ENCODE measurements at regions not wholly inside any gene's neighbourhood (a gene's known extent, or its start where the extent isn't known, plus 50 kb on each side); places are given as distances from the start of the nearest gene placed in this dataset.

DNA sequence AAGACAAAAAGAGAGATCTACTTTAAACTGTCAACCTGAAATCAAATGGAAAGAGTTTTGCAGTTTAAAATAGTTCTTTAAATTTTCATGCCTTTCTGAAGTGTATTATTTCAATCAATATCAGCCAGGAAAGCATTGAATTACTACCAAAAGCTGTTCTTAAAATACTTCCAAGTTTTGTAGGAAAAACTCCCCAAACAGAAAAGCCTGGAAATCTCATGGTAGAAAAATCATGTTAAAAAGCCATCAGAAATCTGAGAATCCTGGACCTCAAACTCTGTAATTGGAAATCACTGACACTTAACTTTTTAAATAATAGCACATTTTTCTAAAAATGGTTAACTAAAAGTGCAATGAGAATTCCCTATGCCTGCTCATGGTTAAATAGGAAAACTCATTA, 63.3 kb upstream of the CNTNAP4 start:
- no peak overlapping the region for H3K4me3 ChIP-seq (ENCODE audit: low read depth, low read length)
- no peak for TF ChIP-seq CTCF (IDR thresholded peaks at IDR 0.05; ENCODE audit: low read depth, low read length, missing control alignments)
- no peaks in the 10 kb centered on the region for H3K27me3 ChIP-seq (replicated peaks)
- no peak for DNase-seq
- H3K27ac ChIP-seq: no peak overlapping the region
- in situ Hi-C loops (cut with HindIII; ENCODE audit: low pct_ligation_motif_present, low sequenced_read_pairs): no loop called here
- H3K36me3 ChIP-seq (replicated peaks): no peaks in the 10 kb centered on the region

DNA sequence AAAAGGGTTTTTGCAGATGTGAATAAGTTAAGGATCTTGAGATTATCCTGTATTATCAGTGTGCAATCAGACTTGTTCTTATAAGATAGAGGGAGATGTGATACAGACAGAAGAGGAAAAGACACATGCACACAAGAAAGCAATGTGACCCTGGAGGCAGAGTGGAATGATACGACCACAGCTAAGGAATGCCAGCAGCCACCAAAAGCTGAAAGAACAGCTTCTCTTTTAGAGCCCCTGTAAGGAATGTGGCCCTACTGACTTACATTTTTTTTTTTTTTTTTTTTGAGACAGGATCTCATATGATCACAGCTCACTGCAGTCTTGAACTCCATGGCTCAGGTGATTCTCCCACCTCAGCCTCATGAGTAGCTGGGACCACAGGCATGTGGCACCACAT, 62.3 kb upstream of the CNTNAP4 start:
- no peak overlapping the region for H3K4me3 ChIP-seq (ENCODE audit: low read depth, low read length)
- H3K27ac ChIP-seq: no peak overlapping the region
- in situ Hi-C loops (cut with HindIII; ENCODE audit: low pct_ligation_motif_present, low sequenced_read_pairs): no loop called here
- H3K27me3 ChIP-seq (replicated peaks): no peaks in the 10 kb centered on the region
- no peak for TF ChIP-seq CTCF (IDR thresholded peaks at IDR 0.05; ENCODE audit: low read depth, low read length, missing control alignments)
- no peak for DNase-seq
- H3K36me3 ChIP-seq (replicated peaks): no peaks in the 10 kb centered on the region

GRCh38 chr16:76222087-76222486, 55.1 kb upstream of the CNTNAP4 start:
- H3K27ac ChIP-seq: no peak overlapping the region

GRCh38 chr16:76222853-76223252, 54.3 kb upstream of the CNTNAP4 start:
- Histone ChIP-seq H3K27ac (no peak overlapping the region), H3K27me3 (replicated peaks) (no peaks in the 10 kb centered on the region), H3K4me3 (ENCODE audit: low read depth, low read length) (no peak overlapping the region), H3K36me3 (replicated peaks) (no peaks in the 10 kb centered on the region)
- in situ Hi-C loops (cut with HindIII; ENCODE audit: low pct_ligation_motif_present, low sequenced_read_pairs): no loop called here
- no peak for DNase-seq
- no peak for TF ChIP-seq CTCF (IDR thresholded peaks at IDR 0.05; ENCODE audit: low read depth, low read length, missing control alignments)

More at GRCh38 chr16:76222087-76222486, 55.1 kb upstream of the CNTNAP4 start:
- DNase-seq: no peak
- no peak for TF ChIP-seq CTCF (IDR thresholded peaks at IDR 0.05; ENCODE audit: low read depth, low read length, missing control alignments)
- Histone ChIP-seq H3K36me3 (replicated peaks) (no peaks in the 10 kb centered on the region), H3K4me3 (ENCODE audit: low read depth, low read length) (no peak overlapping the region), H3K27me3 (replicated peaks) (no peaks in the 10 kb centered on the region)
- in situ Hi-C loops (cut with HindIII; ENCODE audit: low pct_ligation_motif_present, low sequenced_read_pairs): no loop called here

GRCh38 chr16:76226011-76226410, 51.2 kb upstream of the CNTNAP4 start:
- Histone ChIP-seq H3K4me3 (ENCODE audit: low read depth, low read length) (no peak overlapping the region), H3K36me3 (replicated peaks) (no peaks in the 10 kb centered on the region), H3K27me3 (replicated peaks) (no peaks in the 10 kb centered on the region), H3K27ac (no peak overlapping the region)
- TF ChIP-seq CTCF (IDR thresholded peaks at IDR 0.05; ENCODE audit: low read depth, low read length, missing control alignments): no peak
- DNase-seq: no peak
- in situ Hi-C loops (cut with HindIII; ENCODE audit: low pct_ligation_motif_present, low sequenced_read_pairs): no loop called here

GRCh38 chr16:76226481-76226880, 50.7 kb upstream of the CNTNAP4 start:
- H3K4me3 ChIP-seq (ENCODE audit: low read depth, low read length): no peak overlapping the region
- in situ Hi-C loops (cut with HindIII; ENCODE audit: low pct_ligation_motif_present, low sequenced_read_pairs): no loop called here
- H3K27ac ChIP-seq: no peak overlapping the region
- no peak for DNase-seq
- no peak for TF ChIP-seq CTCF (IDR thresholded peaks at IDR 0.05; ENCODE audit: low read depth, low read length, missing control alignments)
- no peaks in the 10 kb centered on the region for H3K36me3 ChIP-seq (replicated peaks)
- H3K27me3 ChIP-seq (replicated peaks): no peaks in the 10 kb centered on the region

Data from brain microvascular endothelial cell (primary cell).